ENCODE measurements at regions not wholly inside any gene's neighbourhood (a gene's known extent, or its start where the extent isn't known, plus 50 kb on each side); places are given as distances from the start of the nearest gene placed in this dataset.

DNA sequence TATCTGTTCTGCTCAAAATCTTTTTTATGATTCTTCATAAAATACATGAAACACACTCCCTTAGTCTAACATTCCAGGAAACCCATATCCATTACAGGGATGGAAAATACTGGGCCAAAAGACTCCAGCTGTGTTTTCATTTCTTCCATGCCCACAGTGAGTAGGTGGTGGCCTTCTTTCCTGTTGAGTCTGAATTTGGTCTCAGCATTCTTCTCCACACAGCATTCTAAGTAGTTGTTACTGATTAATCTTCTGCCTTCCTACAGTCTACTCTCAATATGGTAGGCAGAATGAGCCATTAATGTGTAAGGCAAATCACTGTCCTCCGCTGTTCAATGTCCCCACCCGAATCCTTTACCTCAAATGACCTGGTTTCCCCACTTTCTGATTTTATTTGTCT, 370.6 kb upstream of the RPS6KA3 start:
- no peak overlapping the region for H3K9ac ChIP-seq (ENCODE audit: low read depth, low read length, poor library complexity, severe bottlenecking)
- no peaks in the 10 kb centered on the region for H3F3A ChIP-seq (ENCODE audit: low read depth)
- no peak overlapping the region for H2AFZ ChIP-seq (ENCODE audit: low read length)
- H3K9me3 ChIP-seq (ENCODE audit: insufficient read depth, low read depth, low read length), result no peaks in the 10 kb centered on the region
- no peak overlapping the region for H3K4me3 ChIP-seq (ENCODE audit: low read length, poor library complexity, severe bottlenecking)
- no peak overlapping the region for H3K4me2 ChIP-seq (ENCODE audit: low read depth, low read length, poor library complexity, severe bottlenecking)
- H3K27me3 ChIP-seq (ENCODE audit: insufficient read depth, low read length, poor library complexity, severe bottlenecking), result no peaks in the 10 kb centered on the region
- no peak for TF ChIP-seq EZH2phosphoT487 (IDR thresholded peaks at IDR 0.05; ENCODE audit: borderline replicate concordance)
- TF ChIP-seq, protein P1, sequence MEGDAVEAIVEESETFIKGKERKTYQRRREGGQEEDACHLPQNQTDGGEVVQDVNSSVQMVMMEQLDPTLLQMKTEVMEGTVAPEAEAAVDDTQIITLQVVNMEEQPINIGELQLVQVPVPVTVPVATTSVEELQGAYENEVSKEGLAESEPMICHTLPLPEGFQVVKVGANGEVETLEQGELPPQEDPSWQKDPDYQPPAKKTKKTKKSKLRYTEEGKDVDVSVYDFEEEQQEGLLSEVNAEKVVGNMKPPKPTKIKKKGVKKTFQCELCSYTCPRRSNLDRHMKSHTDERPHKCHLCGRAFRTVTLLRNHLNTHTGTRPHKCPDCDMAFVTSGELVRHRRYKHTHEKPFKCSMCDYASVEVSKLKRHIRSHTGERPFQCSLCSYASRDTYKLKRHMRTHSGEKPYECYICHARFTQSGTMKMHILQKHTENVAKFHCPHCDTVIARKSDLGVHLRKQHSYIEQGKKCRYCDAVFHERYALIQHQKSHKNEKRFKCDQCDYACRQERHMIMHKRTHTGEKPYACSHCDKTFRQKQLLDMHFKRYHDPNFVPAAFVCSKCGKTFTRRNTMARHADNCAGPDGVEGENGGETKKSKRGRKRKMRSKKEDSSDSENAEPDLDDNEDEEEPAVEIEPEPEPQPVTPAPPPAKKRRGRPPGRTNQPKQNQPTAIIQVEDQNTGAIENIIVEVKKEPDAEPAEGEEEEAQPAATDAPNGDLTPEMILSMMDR (conservative IDR thresholded peaks at IDR 0.05; ENCODE audit: low read length), result no peak
- H3K36me3 ChIP-seq (ENCODE audit: insufficient read depth, low read length), result no peaks in the 10 kb centered on the region
- H3K9me2 ChIP-seq (replicated peaks; ENCODE audit: low read depth, low read length), result no peaks in the 10 kb centered on the region
- no peaks in the 10 kb centered on the region for H3K79me2 ChIP-seq (ENCODE audit: insufficient read depth, low read length)
- no peaks in the 10 kb centered on the region for H4K20me1 ChIP-seq (ENCODE audit: insufficient read depth, low read length, poor library complexity, severe bottlenecking)
- no peaks in the 10 kb centered on the region for H3K4me1 ChIP-seq (ENCODE audit: insufficient read depth, low read length, poor library complexity, severe bottlenecking)

GRCh38 chrX:20633451-20633850, 366.7 kb upstream of the RPS6KA3 start:
- H3F3A ChIP-seq (ENCODE audit: low read depth), result no peaks in the 10 kb centered on the region
- H3K4me3 ChIP-seq (ENCODE audit: low read length, poor library complexity, severe bottlenecking), result no peak overlapping the region
- no peaks in the 10 kb centered on the region for H3K4me1 ChIP-seq (ENCODE audit: insufficient read depth, low read length, poor library complexity, severe bottlenecking)
- H4K20me1 ChIP-seq (ENCODE audit: insufficient read depth, low read length, poor library complexity, severe bottlenecking), result no peaks in the 10 kb centered on the region
- H3K36me3 ChIP-seq (ENCODE audit: insufficient read depth, low read length), result no peaks in the 10 kb centered on the region
- no peaks in the 10 kb centered on the region for H3K79me2 ChIP-seq (ENCODE audit: insufficient read depth, low read length)
- H3K9me3 ChIP-seq (ENCODE audit: insufficient read depth, low read depth, low read length), result no peaks in the 10 kb centered on the region
- no peak for TF ChIP-seq EZH2phosphoT487 (IDR thresholded peaks at IDR 0.05; ENCODE audit: borderline replicate concordance)
- TF ChIP-seq, protein P1 (conservative IDR thresholded peaks at IDR 0.05; ENCODE audit: low read length), result no peak
- no peaks in the 10 kb centered on the region for H3K9me2 ChIP-seq (replicated peaks; ENCODE audit: low read depth, low read length)
- H3K27me3 ChIP-seq (ENCODE audit: insufficient read depth, low read length, poor library complexity, severe bottlenecking), result no peaks in the 10 kb centered on the region
- no peak overlapping the region for H2AFZ ChIP-seq (ENCODE audit: low read length)
- H3K9ac ChIP-seq (ENCODE audit: low read depth, low read length, poor library complexity, severe bottlenecking), result no peak overlapping the region
- no peak overlapping the region for H3K4me2 ChIP-seq (ENCODE audit: low read depth, low read length, poor library complexity, severe bottlenecking)

DNA sequence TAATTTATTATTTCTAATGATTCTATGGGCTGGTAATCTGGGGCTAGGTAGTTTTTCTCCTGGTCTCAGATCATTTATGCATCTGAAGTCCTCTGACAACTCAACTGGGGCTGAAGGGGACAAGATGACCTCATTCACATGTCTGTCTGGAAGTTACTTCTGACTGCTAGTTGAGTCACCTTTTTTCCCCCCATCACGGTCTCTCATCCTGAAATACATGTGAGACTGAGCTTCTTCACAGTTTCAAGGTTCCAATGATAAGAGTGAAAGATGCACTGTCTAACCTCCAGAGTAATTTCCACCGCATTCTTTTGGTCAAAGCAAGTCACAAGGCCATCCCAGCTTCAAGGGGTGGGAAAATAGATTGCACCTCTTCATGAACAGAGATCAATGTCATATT, 356.7 kb upstream of the RPS6KA3 start:
- no peaks in the 10 kb centered on the region for H4K20me1 ChIP-seq (ENCODE audit: insufficient read depth, low read length, poor library complexity, severe bottlenecking)
- TF ChIP-seq EZH2phosphoT487 (IDR thresholded peaks at IDR 0.05; ENCODE audit: borderline replicate concordance), result no peak
- TF ChIP-seq, protein P1 (conservative IDR thresholded peaks at IDR 0.05; ENCODE audit: low read length), result no peak
- no peaks in the 10 kb centered on the region for H3K9me3 ChIP-seq (ENCODE audit: insufficient read depth, low read depth, low read length)
- H3K4me2 ChIP-seq (ENCODE audit: low read depth, low read length, poor library complexity, severe bottlenecking), result no peak overlapping the region
- no peaks in the 10 kb centered on the region for H3F3A ChIP-seq (ENCODE audit: low read depth)
- no peaks in the 10 kb centered on the region for H3K79me2 ChIP-seq (ENCODE audit: insufficient read depth, low read length)
- no peaks in the 10 kb centered on the region for H3K27me3 ChIP-seq (ENCODE audit: insufficient read depth, low read length, poor library complexity, severe bottlenecking)
- H3K9ac ChIP-seq (ENCODE audit: low read depth, low read length, poor library complexity, severe bottlenecking), result no peak overlapping the region
- no peaks in the 10 kb centered on the region for H3K4me1 ChIP-seq (ENCODE audit: insufficient read depth, low read length, poor library complexity, severe bottlenecking)
- H3K36me3 ChIP-seq (ENCODE audit: insufficient read depth, low read length), result no peaks in the 10 kb centered on the region
- H3K9me2 ChIP-seq (replicated peaks; ENCODE audit: low read depth, low read length), result no peaks in the 10 kb centered on the region
- no peak overlapping the region for H3K4me3 ChIP-seq (ENCODE audit: low read length, poor library complexity, severe bottlenecking)
- H2AFZ ChIP-seq (ENCODE audit: low read length), result no peak overlapping the region
